ENCODE measurements at regions not wholly inside any gene's neighbourhood (a gene's known extent, or its start where the extent isn't known, plus 50 kb on each side); places are given as distances from the start of the nearest gene placed in this dataset.
"Not testable (repeated sequence)": the region's sequence is repeated elsewhere in the genome, so short reads cannot be mapped to it uniquely, and the experiment has no call there.

DNA sequence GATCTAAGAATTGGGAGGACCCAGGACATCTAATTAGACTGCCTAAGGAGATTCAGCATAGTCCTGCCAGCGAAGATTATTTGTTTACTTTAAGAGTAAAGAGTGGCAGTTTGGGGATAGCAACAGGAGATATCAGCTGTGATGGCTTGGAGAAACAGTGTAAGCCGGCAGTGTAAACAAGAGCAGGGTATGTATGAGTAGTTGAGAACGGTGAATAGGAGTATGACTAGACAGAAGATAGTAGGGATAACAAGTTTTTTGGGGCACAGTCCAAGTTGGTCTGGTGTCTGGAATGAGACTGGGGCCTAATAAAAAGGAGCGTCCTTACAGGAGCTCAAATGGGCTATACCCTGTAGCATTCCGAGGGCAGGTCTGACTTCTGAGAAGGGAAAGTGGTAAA lies 64.9 kb downstream of the RAP2B start:
- TF ChIP-seq POLR2A (IDR thresholded peaks at IDR 0.05): not testable (repeated sequence)
- TF ChIP-seq, protein P1, sequence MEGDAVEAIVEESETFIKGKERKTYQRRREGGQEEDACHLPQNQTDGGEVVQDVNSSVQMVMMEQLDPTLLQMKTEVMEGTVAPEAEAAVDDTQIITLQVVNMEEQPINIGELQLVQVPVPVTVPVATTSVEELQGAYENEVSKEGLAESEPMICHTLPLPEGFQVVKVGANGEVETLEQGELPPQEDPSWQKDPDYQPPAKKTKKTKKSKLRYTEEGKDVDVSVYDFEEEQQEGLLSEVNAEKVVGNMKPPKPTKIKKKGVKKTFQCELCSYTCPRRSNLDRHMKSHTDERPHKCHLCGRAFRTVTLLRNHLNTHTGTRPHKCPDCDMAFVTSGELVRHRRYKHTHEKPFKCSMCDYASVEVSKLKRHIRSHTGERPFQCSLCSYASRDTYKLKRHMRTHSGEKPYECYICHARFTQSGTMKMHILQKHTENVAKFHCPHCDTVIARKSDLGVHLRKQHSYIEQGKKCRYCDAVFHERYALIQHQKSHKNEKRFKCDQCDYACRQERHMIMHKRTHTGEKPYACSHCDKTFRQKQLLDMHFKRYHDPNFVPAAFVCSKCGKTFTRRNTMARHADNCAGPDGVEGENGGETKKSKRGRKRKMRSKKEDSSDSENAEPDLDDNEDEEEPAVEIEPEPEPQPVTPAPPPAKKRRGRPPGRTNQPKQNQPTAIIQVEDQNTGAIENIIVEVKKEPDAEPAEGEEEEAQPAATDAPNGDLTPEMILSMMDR (IDR thresholded peaks at IDR 0.05): not testable (repeated sequence)
